Transverse colon (tissue), 4 donors: ENCODE measurements at regions not wholly inside any gene's neighbourhood (a gene's known extent, or its start where the extent isn't known, plus 50 kb on each side); places are given as distances from the start of the nearest gene placed in this dataset.

Experiments used
- DNase-seq: peaks from one replicate; pipeline ENCODE4 v3.0.0-alpha.2; 2019
- H3K27ac ChIP-seq, 4 donors: fragments of 200-600 bp; sonication (generic); 2 replicates each; pipeline ENCODE4 v1.5.1; 2016 to 2018; ENCODE audit warnings: inconsistent platforms in 4 of 4
- H3K27me3 ChIP-seq: fragments of 200-600 bp; sonication (generic); 2 replicates; pipeline ENCODE4 v1.5.1; 2017; ENCODE audit warnings: inconsistent platforms
- H3K36me3 ChIP-seq, 4 donors: fragments of 200-600 bp; sonication (generic); 2 replicates each; pipeline ENCODE4 v1.5.1; 2017 to 2019; ENCODE audit warnings: inconsistent platforms in 4 of 4
- H3K4me1 ChIP-seq, 4 donors: fragments of 200-600 bp; sonication (generic); 2 replicates each; pipeline ENCODE4 v1.5.1; 2017 to 2020; ENCODE audit warnings: inconsistent platforms in 4 of 4
- H3K4me3 ChIP-seq, 4 donors: fragments of 200-600 bp; sonication (generic); 1 replicate in 1 of 4; 2 replicates in 3 of 4; pipeline versions ENCODE4 v1.5.1 to v1.6.1; 2017 to 2019; ENCODE audit warnings: inconsistent platforms in 4 of 4
- H3K9me3 ChIP-seq, 2 donors: fragments of 200-600 bp; sonication (generic); 2 replicates each; pipeline ENCODE4 v1.5.1; 2017 to 2019; ENCODE audit warnings: inconsistent platforms in 2 of 2
- CTCF ChIP-seq, 5 experiments: fragments of 200-600 bp in 3 of 5; fragments of 450-650 bp in 2 of 5; sonication (generic) in 3 of 5; IDR thresholded peaks; 1 replicate in 2 of 5; 2 replicates in 3 of 5; pipeline ENCODE4 v1.5.1; 2016 to 2017; ENCODE audit warnings: antibody characterized with exemption in 5 of 5, inconsistent platforms in 3 of 5, mild to moderate bottlenecking in 2 of 5, moderate library complexity in 1 of 5
- EP300 ChIP-seq: sonication (generic); formaldehyde crosslinking; IDR thresholded peaks from one replicate; pipeline ENCODE4 v1.6.1; 2017; ENCODE audit warnings: antibody characterized with exemption, low read depth
- POLR2A ChIP-seq: fragments of 450-650 bp; IDR thresholded peaks from one replicate; pipeline ENCODE4 v1.6.1; 2016; ENCODE audit warnings: antibody characterized with exemption, mild to moderate bottlenecking, moderate library complexity
- POLR2AphosphoS5 ChIP-seq, 3 donors: sonication (generic); formaldehyde crosslinking; IDR thresholded peaks; one replicate each; pipeline ENCODE4 v1.6.1; 2016; ENCODE audit warnings: antibody characterized with exemption in 3 of 3
- WGBS, 2 donors: methylation state at CpG; one replicate each; pipeline ENCODE4 v1.1.5; 2018; ENCODE audit warnings: low coverage in 1 of 2; 5-methylcytosine and 5-hydroxymethylcytosine counted together
- in situ Hi-C, 4 donors: fragments of 200-750 bp; cut with MboI; loops; one replicate each; pipeline versions ENCODE4 v1.15.0 to v1.15.1; 2017; ENCODE audit warnings: low sequenced_read_pairs in 3 of 4, low pct_ligation_motif_present in 1 of 4, low pct_unique_long_range_greater_than_20kb in 1 of 4
- intact Hi-C: fragments of 100-400 bp; cut with DNase I; formaldehyde crosslinking; loops from one replicate; pipeline ENCODE4 v1.15.1; 2023; ENCODE audit warnings: low total_unique reads

GRCh38 chr7:146004805-146005204 is 111.8 kb upstream of the CNTNAP2 start:
- WGBS, 2 donors: 80 to 89% methylated on average over 2 of the region's 2 CpGs
- H3K4me3 ChIP-seq: no peak overlapping the region

GRCh38 chr7:146002431-146003078 is 114.0 kb upstream of the CNTNAP2 start:
- in situ Hi-C loops (no loop called here), intact Hi-C loops (no loop called here)
- no peak overlapping the region for H3K4me3 ChIP-seq
- DNase-seq: no peak
- WGBS, 2 donors: 54 to 70% methylated on average over 3 to 8 of the region's 8 CpGs
- H3K9me3 ChIP-seq: no peaks in the 10 kb centered on the region
- TF ChIP-seq EP300 (no peak), CTCF (IDR thresholded peaks at IDR 0.05) (no peak), POLR2AphosphoS5 (IDR thresholded peaks at IDR 0.05) (no peak)
- H3K27me3 ChIP-seq: no peaks in the 10 kb centered on the region
- H3K36me3 ChIP-seq: no peaks in the 10 kb centered on the region
- H3K4me1 ChIP-seq: no peaks in the 10 kb centered on the region
- H3K27ac ChIP-seq: no peak overlapping the region

More at GRCh38 chr7:146004805-146005204, 111.8 kb upstream of the CNTNAP2 start:
- Histone ChIP-seq H3K27me3 (no peaks in the 10 kb centered on the region), H3K4me1 (no peaks in the 10 kb centered on the region), H3K27ac (no peak overlapping the region), H3K36me3 (no peaks in the 10 kb centered on the region), H3K9me3 (no peaks in the 10 kb centered on the region)
- in situ Hi-C loops (no loop called here), intact Hi-C loops (no loop called here)
- no peak for TF ChIP-seq EP300
- TF ChIP-seq CTCF (IDR thresholded peaks at IDR 0.05): no peak
- no peak for TF ChIP-seq POLR2AphosphoS5 (IDR thresholded peaks at IDR 0.05)
- TF ChIP-seq POLR2A: no peak
- DNase-seq: no peak

GRCh38 chr7:146002008-146002407 is 114.6 kb upstream of the CNTNAP2 start:
- H3K27ac ChIP-seq: no peak overlapping the region
- no peaks in the 10 kb centered on the region for H3K9me3 ChIP-seq
- H3K36me3 ChIP-seq: no peaks in the 10 kb centered on the region
- no peaks in the 10 kb centered on the region for H3K27me3 ChIP-seq
- no peak for DNase-seq
- no peak overlapping the region for H3K4me3 ChIP-seq
- in situ Hi-C loops: no loop called here
- intact Hi-C loops: no loop called here
- TF ChIP-seq EP300 (no peak), POLR2A (no peak), CTCF (IDR thresholded peaks at IDR 0.05) (no peak)
- no peaks in the 10 kb centered on the region for H3K4me1 ChIP-seq

GRCh38 chr7:146000882-146001281 is 115.7 kb upstream of the CNTNAP2 start:
- in situ Hi-C loops: no loop called here
- no peaks in the 10 kb centered on the region for H3K27me3 ChIP-seq
- no peak overlapping the region for H3K27ac ChIP-seq
- intact Hi-C loops: no loop called here
- H3K4me3 ChIP-seq: no peak overlapping the region
- 62% methylated on average over 2 of the region's 2 CpGs; no CpG with 5 or more reads in 1 of the 2 donors for WGBS, 2 donors
- TF ChIP-seq POLR2A: no peak
- no peak for TF ChIP-seq POLR2AphosphoS5 (IDR thresholded peaks at IDR 0.05)
- no peak for TF ChIP-seq EP300
- no peak for TF ChIP-seq CTCF (IDR thresholded peaks at IDR 0.05)
- DNase-seq: no peak
- no peaks in the 10 kb centered on the region for H3K9me3 ChIP-seq
- H3K4me1 ChIP-seq: no peaks in the 10 kb centered on the region
- H3K36me3 ChIP-seq: no peaks in the 10 kb centered on the region
